HEK293 (cell line): ENCODE measurements at regions not wholly inside any gene's neighbourhood (a gene's known extent, or its start where the extent isn't known, plus 50 kb on each side); places are given as distances from the start of the nearest gene placed in this dataset.

ENCODE experiments used
- ZNF121 ChIP-seq: fragments of 450-650 bp; formaldehyde crosslinking; IDR thresholded peaks from 2 replicates; pipeline ENCODE4 v1.5.1; 2016; ENCODE audit warnings: missing biosample characterization, missing genetic modification characterization
- ZNF140 ChIP-seq: fragments of 450-650 bp; formaldehyde crosslinking; IDR thresholded peaks from 2 replicates; pipeline ENCODE4 v1.5.1; 2016; ENCODE audit warnings: missing biosample characterization, missing genetic modification characterization
- ZNF239 ChIP-seq: fragments of 450-650 bp; formaldehyde crosslinking; IDR thresholded peaks from 2 replicates; pipeline ENCODE4 v1.5.1; 2016; ENCODE audit warnings: missing biosample characterization, missing genetic modification characterization
- TF ChIP-seq, protein P1 (sequence below): fragments of 450-650 bp; formaldehyde crosslinking; IDR thresholded peaks from 2 replicates; pipeline ENCODE4 v1.5.1; 2016; ENCODE audit warnings: missing biosample characterization, missing genetic modification characterization
- TF ChIP-seq, protein P2 (sequence below): fragments of 450-650 bp; formaldehyde crosslinking; IDR thresholded peaks from 2 replicates; pipeline ENCODE4 v1.5.1; 2016; ENCODE audit warnings: missing biosample characterization, missing genetic modification characterization, borderline replicate concordance

DNA sequence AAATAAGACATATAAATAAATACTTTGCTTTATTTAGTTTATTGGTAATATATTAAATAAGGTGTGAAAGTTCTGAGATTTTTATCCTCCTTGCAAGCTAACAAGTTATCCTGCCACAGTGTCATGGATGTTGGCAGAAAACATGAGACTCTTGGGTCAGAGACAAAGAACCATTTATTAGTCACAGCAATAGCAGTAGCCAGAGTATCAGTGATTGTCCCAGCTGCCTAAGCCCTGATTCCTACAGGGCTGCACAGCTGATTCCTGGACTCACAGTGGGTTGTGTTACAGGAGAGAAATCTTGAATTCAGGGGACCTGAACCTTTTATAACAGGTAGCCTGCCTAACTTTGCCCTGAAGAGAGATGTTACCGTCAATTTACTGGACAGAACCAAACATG lies 304.5 kb upstream of the ZNF608 start:
- TF ChIP-seq ZNF239 (tag by site-specific recombination): no peak
- no peak for TF ChIP-seq ZNF140 (tag by site-specific recombination)
- TF ChIP-seq, protein P1, sequence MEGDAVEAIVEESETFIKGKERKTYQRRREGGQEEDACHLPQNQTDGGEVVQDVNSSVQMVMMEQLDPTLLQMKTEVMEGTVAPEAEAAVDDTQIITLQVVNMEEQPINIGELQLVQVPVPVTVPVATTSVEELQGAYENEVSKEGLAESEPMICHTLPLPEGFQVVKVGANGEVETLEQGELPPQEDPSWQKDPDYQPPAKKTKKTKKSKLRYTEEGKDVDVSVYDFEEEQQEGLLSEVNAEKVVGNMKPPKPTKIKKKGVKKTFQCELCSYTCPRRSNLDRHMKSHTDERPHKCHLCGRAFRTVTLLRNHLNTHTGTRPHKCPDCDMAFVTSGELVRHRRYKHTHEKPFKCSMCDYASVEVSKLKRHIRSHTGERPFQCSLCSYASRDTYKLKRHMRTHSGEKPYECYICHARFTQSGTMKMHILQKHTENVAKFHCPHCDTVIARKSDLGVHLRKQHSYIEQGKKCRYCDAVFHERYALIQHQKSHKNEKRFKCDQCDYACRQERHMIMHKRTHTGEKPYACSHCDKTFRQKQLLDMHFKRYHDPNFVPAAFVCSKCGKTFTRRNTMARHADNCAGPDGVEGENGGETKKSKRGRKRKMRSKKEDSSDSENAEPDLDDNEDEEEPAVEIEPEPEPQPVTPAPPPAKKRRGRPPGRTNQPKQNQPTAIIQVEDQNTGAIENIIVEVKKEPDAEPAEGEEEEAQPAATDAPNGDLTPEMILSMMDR (tag by site-specific recombination): no peak
- TF ChIP-seq, protein P2, sequence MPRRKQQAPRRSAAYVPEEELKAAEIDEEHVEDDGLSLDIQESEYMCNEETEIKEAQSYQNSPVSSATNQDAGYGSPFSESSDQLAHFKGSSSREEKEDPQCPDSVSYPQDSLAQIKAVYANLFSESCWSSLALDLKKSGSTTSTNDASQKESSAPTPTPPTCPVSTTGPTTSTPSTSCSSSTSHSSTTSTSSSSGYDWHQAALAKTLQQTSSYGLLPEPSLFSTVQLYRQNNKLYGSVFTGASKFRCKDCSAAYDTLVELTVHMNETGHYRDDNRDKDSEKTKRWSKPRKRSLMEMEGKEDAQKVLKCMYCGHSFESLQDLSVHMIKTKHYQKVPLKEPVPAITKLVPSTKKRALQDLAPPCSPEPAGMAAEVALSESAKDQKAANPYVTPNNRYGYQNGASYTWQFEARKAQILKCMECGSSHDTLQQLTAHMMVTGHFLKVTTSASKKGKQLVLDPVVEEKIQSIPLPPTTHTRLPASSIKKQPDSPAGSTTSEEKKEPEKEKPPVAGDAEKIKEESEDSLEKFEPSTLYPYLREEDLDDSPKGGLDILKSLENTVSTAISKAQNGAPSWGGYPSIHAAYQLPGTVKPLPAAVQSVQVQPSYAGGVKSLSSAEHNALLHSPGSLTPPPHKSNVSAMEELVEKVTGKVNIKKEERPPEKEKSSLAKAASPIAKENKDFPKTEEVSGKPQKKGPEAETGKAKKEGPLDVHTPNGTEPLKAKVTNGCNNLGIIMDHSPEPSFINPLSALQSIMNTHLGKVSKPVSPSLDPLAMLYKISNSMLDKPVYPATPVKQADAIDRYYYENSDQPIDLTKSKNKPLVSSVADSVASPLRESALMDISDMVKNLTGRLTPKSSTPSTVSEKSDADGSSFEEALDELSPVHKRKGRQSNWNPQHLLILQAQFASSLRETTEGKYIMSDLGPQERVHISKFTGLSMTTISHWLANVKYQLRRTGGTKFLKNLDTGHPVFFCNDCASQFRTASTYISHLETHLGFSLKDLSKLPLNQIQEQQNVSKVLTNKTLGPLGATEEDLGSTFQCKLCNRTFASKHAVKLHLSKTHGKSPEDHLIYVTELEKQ (tag by site-specific recombination): no peak
- TF ChIP-seq ZNF121 (tag by site-specific recombination): no peak
